PC-3 (cell line): ENCODE measurements at regions not wholly inside any gene's neighbourhood (a gene's known extent, or its start where the extent isn't known, plus 50 kb on each side); places are given as distances from the start of the nearest gene placed in this dataset.

Source experiments
- CTCF ChIP-seq: fragments of 300-600 bp; sonication (generic); conservative IDR thresholded peaks from 2 replicates; pipeline ENCODE4 v1.5.1; 2017; ENCODE audit warnings: antibody characterized with exemption, low read depth, mild to moderate bottlenecking, low read length
- EZH2 ChIP-seq: fragments of 300-600 bp; sonication (generic); IDR thresholded peaks from one replicate; pipeline ENCODE4 v1.6.1; 2017; ENCODE audit warnings: antibody characterized with exemption, mild to moderate bottlenecking, low read length; ENCODE audit not compliant: unreplicated experiment

- TF ChIP-seq CTCF (no peak), EZH2 (no peak)
These were observed 132.6 kb downstream of the TEX36 start for GRCh38 chr10:125550362-125550761.
